NB4 (cell line): ENCODE measurements at regions not wholly inside any gene's neighbourhood (a gene's known extent, or its start where the extent isn't known, plus 50 kb on each side); places are given as distances from the start of the nearest gene placed in this dataset.

Source experiments
- POLR2A ChIP-seq: IDR thresholded peaks from 2 replicates; pipeline ENCODE4 v1.6.1; 2011; ENCODE audit warnings: mild to moderate bottlenecking; ENCODE audit not compliant: insufficient read length; ENCODE audit errors: extremely low read depth
- TF ChIP-seq, protein P1 (sequence below): IDR thresholded peaks from one replicate; pipeline ENCODE4 v1.5.1; 2012; ENCODE audit warnings: low read depth, low read length

DNA sequence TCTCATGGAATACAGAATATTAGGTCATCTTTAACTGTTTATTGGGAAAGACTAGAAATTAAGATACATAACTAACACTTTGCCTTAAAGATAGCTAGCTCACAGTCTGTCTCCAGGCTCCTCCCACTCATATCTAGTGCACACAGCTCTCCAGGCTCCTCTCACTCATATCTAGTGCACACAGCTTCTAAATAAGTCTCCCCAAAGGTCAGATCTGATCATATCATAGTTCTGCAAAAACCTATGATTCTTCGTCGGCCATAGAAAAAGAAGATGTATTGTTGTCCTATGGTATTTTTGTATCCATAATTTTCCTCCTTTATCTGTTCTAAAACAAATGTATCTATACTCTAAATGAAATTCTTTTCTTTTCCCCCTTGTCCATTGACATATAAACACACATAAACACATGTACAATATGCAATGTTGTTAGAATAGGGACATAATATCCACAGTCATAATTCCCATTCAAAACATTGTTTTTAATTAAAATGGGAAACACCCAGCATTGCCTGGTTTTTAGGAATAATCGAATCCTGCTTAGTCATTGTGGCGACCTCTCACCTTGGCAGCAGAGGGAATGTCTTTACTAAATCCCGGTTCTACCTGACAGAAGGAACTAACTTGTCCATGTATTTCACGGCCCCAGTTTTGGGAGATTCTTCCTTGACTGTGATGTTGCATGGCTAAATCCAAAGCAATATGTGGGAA, 1282.0 kb downstream of the PCDH7 start:
- TF ChIP-seq, protein P1, sequence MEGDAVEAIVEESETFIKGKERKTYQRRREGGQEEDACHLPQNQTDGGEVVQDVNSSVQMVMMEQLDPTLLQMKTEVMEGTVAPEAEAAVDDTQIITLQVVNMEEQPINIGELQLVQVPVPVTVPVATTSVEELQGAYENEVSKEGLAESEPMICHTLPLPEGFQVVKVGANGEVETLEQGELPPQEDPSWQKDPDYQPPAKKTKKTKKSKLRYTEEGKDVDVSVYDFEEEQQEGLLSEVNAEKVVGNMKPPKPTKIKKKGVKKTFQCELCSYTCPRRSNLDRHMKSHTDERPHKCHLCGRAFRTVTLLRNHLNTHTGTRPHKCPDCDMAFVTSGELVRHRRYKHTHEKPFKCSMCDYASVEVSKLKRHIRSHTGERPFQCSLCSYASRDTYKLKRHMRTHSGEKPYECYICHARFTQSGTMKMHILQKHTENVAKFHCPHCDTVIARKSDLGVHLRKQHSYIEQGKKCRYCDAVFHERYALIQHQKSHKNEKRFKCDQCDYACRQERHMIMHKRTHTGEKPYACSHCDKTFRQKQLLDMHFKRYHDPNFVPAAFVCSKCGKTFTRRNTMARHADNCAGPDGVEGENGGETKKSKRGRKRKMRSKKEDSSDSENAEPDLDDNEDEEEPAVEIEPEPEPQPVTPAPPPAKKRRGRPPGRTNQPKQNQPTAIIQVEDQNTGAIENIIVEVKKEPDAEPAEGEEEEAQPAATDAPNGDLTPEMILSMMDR, result no peak
- no peak for TF ChIP-seq POLR2A
